GM12878 (cell line): ENCODE measurements at regions not wholly inside any gene's neighbourhood (a gene's known extent, or its start where the extent isn't known, plus 50 kb on each side); places are given as distances from the start of the nearest gene placed in this dataset.

Experiments used
- ATAC-seq: fragments of 200-7000 bp; cut with Tn5 transposase; 3 replicates; pipeline ENCODE4 v1.9.1; 2020; ENCODE audit warnings: mild to moderate bottlenecking, moderate library complexity
- BruUV-seq: library from RNA; stranded (reverse); fragments of 400-500 nt; replicated peaks from 2 replicates; lab custom pipeline; 2021; lab: Mats Ljungman, UMichigan
- CTCF ChIA-PET: fragments of 300-600 bp; sonication (Branson Sonifier 250); formaldehyde crosslinking; extraction: SDS; loops from one replicate; lab custom pipeline; 2021; ENCODE audit warnings: inconsistent platforms; lab: Yijun Ruan, JAX
- POLR2A ChIA-PET: fragments of 350-600 bp; formaldehyde crosslinking; extraction: SDS; loops from one replicate; lab custom pipeline; 2021; ENCODE audit warnings: inconsistent platforms; lab: Charles Lee
- RAD21 ChIA-PET: fragments of 300-600 bp; sonication (Branson Sonifier 250); formaldehyde crosslinking; loops from one replicate; lab custom pipeline; 2023; ENCODE audit warnings: antibody characterized with exemption; ENCODE audit not compliant: unreplicated experiment; lab: Charles Lee
- SMC1A ChIA-PET: fragments of 300-600 bp; sonication (Branson Sonifier 250); formaldehyde crosslinking; loops from one replicate; lab custom pipeline; 2023; ENCODE audit not compliant: unreplicated experiment, uncharacterized antibody; lab: Charles Lee
- DNase-seq: peaks from one replicate; pipeline ENCODE4 v3.0.0-alpha.2; 2011; ENCODE audit warnings: low read depth, low spot score
- FAIRE-seq: peaks from 3 replicates; lab custom pipeline; 2011; peaks lifted over from hg19 to GRCh38; lab: Jason Lieb, UNC
- H2AFZ ChIP-seq: 2 replicates; pipeline ENCODE4 v1.6.0; 2011; ENCODE audit warnings: low read depth, low read length, control low read depth; ENCODE audit not compliant: control insufficient read depth
- H3K27ac ChIP-seq: 2 replicates; pipeline ENCODE4 v1.5.1; 2011; ENCODE audit warnings: control low read depth; ENCODE audit not compliant: control insufficient read depth, insufficient read depth
- H3K27me3 ChIP-seq, 2 experiments: replicated peaks in 1 of 2; 2 replicates each; pipeline versions ENCODE4 v1.6.0 to v1.6.1; 2011; ENCODE audit warnings: low read length in 1 of 2; ENCODE audit not compliant: control insufficient read depth in 2 of 2, insufficient read depth in 2 of 2
- H3K36me3 ChIP-seq, 2 experiments: 2 replicates each; pipeline ENCODE4 v1.5.1; 2011; ENCODE audit warnings: low read length in 1 of 2; ENCODE audit not compliant: control insufficient read depth in 2 of 2, insufficient read depth in 2 of 2
- H3K4me1 ChIP-seq: 2 replicates; pipeline ENCODE4 v1.6.1; 2011; ENCODE audit warnings: mild to moderate bottlenecking, low read length, moderate library complexity, mixed read lengths; ENCODE audit not compliant: control insufficient read depth, insufficient read depth
- H3K4me2 ChIP-seq: 2 replicates; pipeline ENCODE4 v1.6.0; 2011; ENCODE audit warnings: control low read depth; ENCODE audit not compliant: control insufficient read depth, insufficient read depth
- H3K4me3 ChIP-seq: fragments of 200-600 bp; sonication (generic); 2 replicates; pipeline ENCODE4 v1.5.1; 2016
- H3K79me2 ChIP-seq: 2 replicates; pipeline ENCODE4 v1.6.0; 2011; ENCODE audit warnings: low read length; ENCODE audit not compliant: control insufficient read depth, insufficient read depth
- H3K9ac ChIP-seq: 2 replicates; pipeline ENCODE4 v1.8.0; 2011; ENCODE audit warnings: low read length, control low read depth, mixed read lengths; ENCODE audit not compliant: control insufficient read depth, insufficient read depth
- H3K9me3 ChIP-seq: replicated peaks from 3 replicates; pipeline ENCODE4 v1.5.1; 2011; ENCODE audit warnings: mild to moderate bottlenecking, low read length; ENCODE audit not compliant: control insufficient read depth, insufficient read depth
- H4K20me1 ChIP-seq: 2 replicates; pipeline ENCODE4 v1.6.0; 2011; ENCODE audit not compliant: control insufficient read depth, insufficient read depth
- CBFB ChIP-seq: IDR thresholded peaks from 2 replicates; pipeline ENCODE4 v1.6.1; 2016; ENCODE audit warnings: antibody characterized with exemption, low read depth
- CHD2 ChIP-seq: IDR thresholded peaks from 2 replicates; pipeline ENCODE4 v1.6.1; 2011; ENCODE audit warnings: low read depth, low read length, improper control_type of control experiment, borderline replicate concordance
- FOXM1 ChIP-seq: IDR thresholded peaks from 2 replicates; pipeline ENCODE4 v1.6.1; 2012; ENCODE audit warnings: low read depth, mild to moderate bottlenecking, inconsistent platforms, low read length, moderate library complexity
- NBN ChIP-seq: fragments of 450-650 bp; IDR thresholded peaks from 2 replicates; pipeline ENCODE4 v1.6.1; 2016
- PAX8 ChIP-seq: fragments of 450-650 bp; IDR thresholded peaks from 2 replicates; pipeline ENCODE4 v1.6.1; 2017; ENCODE audit warnings: mild to moderate bottlenecking, moderate library complexity
- RAD51 ChIP-seq: fragments of 450-650 bp; IDR thresholded peaks from 2 replicates; pipeline ENCODE4 v1.6.1; 2016; ENCODE audit warnings: moderate library complexity, mild to moderate bottlenecking, inconsistent platforms
- WGBS: methylation state at CpG from one replicate; pipeline ENCODE4 v1.1.6; 2016; ENCODE audit warnings: low lambda C conversion rate; ENCODE audit not compliant: insufficient replicate concordance, insufficient coverage; ENCODE audit errors: missing lambda C conversion rate; 5-methylcytosine and 5-hydroxymethylcytosine counted together
- in situ Hi-C: fragments of 300-500 bp; cut with MboI; formaldehyde crosslinking; loops from 9 replicates; pipeline ENCODE4 v1.14.3; 2018; ENCODE audit warnings: mixed read lengths
- intact Hi-C: fragments of 100-400 bp; cut with micrococcal nuclease; formaldehyde crosslinking; loops from one replicate; pipeline ENCODE4 v1.14.2; 2022; ENCODE audit not compliant: unreplicated experiment
- TF ChIP-seq, protein P1 (sequence below): IDR thresholded peaks from 2 replicates; pipeline ENCODE4 v1.6.1; 2011; ENCODE audit warnings: mild to moderate bottlenecking, low read depth, low read length, moderate library complexity; ENCODE audit not compliant: insufficient replicate concordance
- TF ChIP-seq, protein P2 (sequence below): IDR thresholded peaks from 2 replicates; pipeline ENCODE4 v1.6.1; 2011; ENCODE audit warnings: borderline replicate concordance, low read depth, mild to moderate bottlenecking, moderate library complexity, low read length; ENCODE audit not compliant: insufficient read depth, poor library complexity, severe bottlenecking

DNA sequence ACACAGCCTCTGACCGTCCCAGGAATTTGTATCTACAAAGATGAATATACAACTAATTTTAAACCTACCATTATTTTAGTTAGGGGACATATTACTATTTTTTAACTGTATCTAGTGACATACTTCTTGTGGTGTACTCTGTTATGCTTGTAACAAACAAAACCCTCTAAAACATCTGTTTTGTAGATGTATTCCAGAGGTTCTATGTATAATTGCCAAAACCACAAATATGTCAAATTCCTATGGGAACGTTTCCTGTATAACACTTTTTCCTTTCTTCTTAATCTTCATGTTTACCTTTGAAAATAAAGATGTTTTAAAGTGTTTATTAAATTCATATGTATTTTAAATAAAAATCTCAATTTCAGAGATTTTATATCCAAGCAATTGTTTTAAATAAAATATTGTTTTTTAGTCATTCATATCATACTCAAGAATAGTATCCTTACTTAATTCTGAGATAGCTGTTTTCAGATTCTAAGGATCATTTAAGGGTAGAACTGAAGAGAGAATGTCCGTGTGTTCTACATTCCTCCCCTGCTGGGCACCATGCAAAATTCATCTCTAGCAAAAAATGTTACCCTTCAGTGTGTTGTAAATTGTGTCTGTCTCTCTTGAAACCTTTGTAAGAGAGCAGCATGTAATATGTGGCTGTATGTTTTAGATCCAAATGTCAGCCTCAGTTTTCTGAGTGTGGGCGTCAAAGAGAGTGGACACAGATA, 1327.7 kb downstream of the EFNB2 start:
- POLR2A ChIA-PET = no interaction called here
- no peaks in the 10 kb centered on the region for H4K20me1 ChIP-seq
- no peak overlapping the region for H3K4me3 ChIP-seq
- no peak overlapping the region for H2AFZ ChIP-seq
- TF ChIP-seq, protein P1, sequence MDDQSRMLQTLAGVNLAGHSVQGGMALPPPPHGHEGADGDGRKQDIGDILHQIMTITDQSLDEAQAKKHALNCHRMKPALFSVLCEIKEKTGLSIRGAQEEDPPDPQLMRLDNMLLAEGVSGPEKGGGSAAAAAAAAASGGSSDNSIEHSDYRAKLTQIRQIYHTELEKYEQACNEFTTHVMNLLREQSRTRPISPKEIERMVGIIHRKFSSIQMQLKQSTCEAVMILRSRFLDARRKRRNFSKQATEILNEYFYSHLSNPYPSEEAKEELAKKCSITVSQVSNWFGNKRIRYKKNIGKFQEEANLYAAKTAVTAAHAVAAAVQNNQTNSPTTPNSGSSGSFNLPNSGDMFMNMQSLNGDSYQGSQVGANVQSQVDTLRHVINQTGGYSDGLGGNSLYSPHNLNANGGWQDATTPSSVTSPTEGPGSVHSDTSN = no peak
- TF ChIP-seq PAX8 (no peak), RAD51 (no peak), CHD2 (no peak), NBN (no peak), FOXM1 (no peak), CBFB (no peak)
- TF ChIP-seq, protein P2, sequence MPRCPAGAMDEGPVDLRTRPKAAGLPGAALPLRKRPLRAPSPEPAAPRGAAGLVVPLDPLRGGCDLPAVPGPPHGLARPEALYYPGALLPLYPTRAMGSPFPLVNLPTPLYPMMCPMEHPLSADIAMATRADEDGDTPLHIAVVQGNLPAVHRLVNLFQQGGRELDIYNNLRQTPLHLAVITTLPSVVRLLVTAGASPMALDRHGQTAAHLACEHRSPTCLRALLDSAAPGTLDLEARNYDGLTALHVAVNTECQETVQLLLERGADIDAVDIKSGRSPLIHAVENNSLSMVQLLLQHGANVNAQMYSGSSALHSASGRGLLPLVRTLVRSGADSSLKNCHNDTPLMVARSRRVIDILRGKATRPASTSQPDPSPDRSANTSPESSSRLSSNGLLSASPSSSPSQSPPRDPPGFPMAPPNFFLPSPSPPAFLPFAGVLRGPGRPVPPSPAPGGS = no peak
- no peak overlapping the region for H3K9ac ChIP-seq
- no peak overlapping the region for H3K27ac ChIP-seq
- CTCF ChIA-PET = no interaction called here
- SMC1A ChIA-PET = interaction anchor here (1.0 to 1.4 kb wide), 2 partner anchors 8 to 54 kb away, joined by 3 read pairs; no protein-coding TSS in a partner anchor
- WGBS = 30% methylated on average over 4 of the region's 4 CpGs
- intact Hi-C loops (no loop called here), in situ Hi-C loops (no loop called here)
- H3K36me3 ChIP-seq = no peaks in the 10 kb centered on the region
- H3K79me2 ChIP-seq = no peaks in the 10 kb centered on the region
- BruUV-seq = no TSS peak
- ATAC-seq (no peak), FAIRE-seq (no peak), DNase-seq (no peak)
- RAD21 ChIA-PET = no interaction called here
- no peaks in the 10 kb centered on the region for H3K4me1 ChIP-seq
- H3K9me3 ChIP-seq = no peaks in the 10 kb centered on the region
- H3K4me2 ChIP-seq = no peak overlapping the region
- no peaks in the 10 kb centered on the region for H3K27me3 ChIP-seq
